ENCODE measurements at regions not wholly inside any gene's neighbourhood (a gene's known extent, or its start where the extent isn't known, plus 50 kb on each side); places are given as distances from the start of the nearest gene placed in this dataset.

GRCh38 chr6:9087470-9087869, 652.1 kb upstream of the SLC35B3 start:
- H3K27me3 ChIP-seq (ENCODE audit: low read length), result peaks cover 70% of the 10 kb centered on the region
- H3K4me3 ChIP-seq (ENCODE audit: low read length), result no peak overlapping the region
- no peak overlapping the region for H3K4me2 ChIP-seq (ENCODE audit: low read length)
- H3K4me1 ChIP-seq (ENCODE audit: insufficient read depth, low read length), result no peaks in the 10 kb centered on the region
- H3K27ac ChIP-seq (ENCODE audit: low read length), result no peak overlapping the region
- intact Hi-C loops (cut with micrococcal nuclease), result no loop called here
- POLR2A ChIA-PET (ENCODE audit: unreplicated experiment), result no interaction called here
- DNase-seq, result no peak
- H4K20me1 ChIP-seq (ENCODE audit: low read length), result no peaks in the 10 kb centered on the region
- H3K9ac ChIP-seq (ENCODE audit: low read length), result no peak overlapping the region
- ATAC-seq, result no peak
- no peaks in the 10 kb centered on the region for H3K9me2 ChIP-seq (replicated peaks; ENCODE audit: low read length)
- no peaks in the 10 kb centered on the region for H3F3A ChIP-seq (ENCODE audit: low read length, unreplicated experiment)
- H3K9me3 ChIP-seq (ENCODE audit: low read length), result no peaks in the 10 kb centered on the region
- no TSS peak for BruUV-seq (replicated peaks)
- no peaks in the 10 kb centered on the region for H3K36me3 ChIP-seq (ENCODE audit: low read depth, low read length)
- TF ChIP-seq EZH2phosphoT487 (IDR thresholded peaks at IDR 0.05; ENCODE audit: borderline replicate concordance, low read length) (no peak), EZH2 (IDR thresholded peaks at IDR 0.05; ENCODE audit: low read length, unreplicated experiment) (no peak), CTCF (conservative IDR thresholded peaks at IDR 0.05; ENCODE audit: low read depth, low read length) (no peak)
- H2AFZ ChIP-seq (ENCODE audit: low read length), result no peak overlapping the region
- CTCF ChIA-PET, result no interaction called here
- no peaks in the 10 kb centered on the region for H3K79me2 ChIP-seq (ENCODE audit: low read length)

GRCh38 chr6:9086331-9086730, 651.0 kb upstream of the SLC35B3 start:
- Histone ChIP-seq H3K4me2 (ENCODE audit: low read length) (no peak overlapping the region), H2AFZ (ENCODE audit: low read length) (no peak overlapping the region), H3K36me3 (ENCODE audit: low read depth, low read length) (no peaks in the 10 kb centered on the region), H3K79me2 (ENCODE audit: low read length) (no peaks in the 10 kb centered on the region), H4K20me1 (ENCODE audit: low read length) (no peaks in the 10 kb centered on the region), H3K27me3 (ENCODE audit: low read length) (peaks cover 74% of the 10 kb centered on the region), H3K4me1 (ENCODE audit: insufficient read depth, low read length) (no peaks in the 10 kb centered on the region), H3K27ac (ENCODE audit: low read length) (no peak overlapping the region), H3F3A (ENCODE audit: low read length, unreplicated experiment) (no peaks in the 10 kb centered on the region), H3K9me3 (ENCODE audit: low read length) (no peaks in the 10 kb centered on the region), H3K9me2 (replicated peaks; ENCODE audit: low read length) (no peaks in the 10 kb centered on the region), H3K4me3 (ENCODE audit: low read length) (no peak overlapping the region), H3K9ac (ENCODE audit: low read length) (no peak overlapping the region)
- no peak for TF ChIP-seq EZH2 (IDR thresholded peaks at IDR 0.05; ENCODE audit: low read length, unreplicated experiment)
- TF ChIP-seq CTCF (conservative IDR thresholded peaks at IDR 0.05; ENCODE audit: low read depth, low read length), result no peak
- TF ChIP-seq EZH2phosphoT487 (IDR thresholded peaks at IDR 0.05; ENCODE audit: borderline replicate concordance, low read length), result no peak
- POLR2A ChIA-PET (ENCODE audit: unreplicated experiment), result no interaction called here
- CTCF ChIA-PET, result no interaction called here
- BruUV-seq (replicated peaks), result no TSS peak
- intact Hi-C loops (cut with micrococcal nuclease), result no loop called here
- no peak for DNase-seq
- no peak for ATAC-seq

GRCh38 chr6:9085709-9086070, 650.3 kb upstream of the SLC35B3 start:
- H3K27ac ChIP-seq (ENCODE audit: low read length), result no peak overlapping the region
- no peak for TF ChIP-seq EZH2phosphoT487 (IDR thresholded peaks at IDR 0.05; ENCODE audit: borderline replicate concordance, low read length)
- TF ChIP-seq CTCF (conservative IDR thresholded peaks at IDR 0.05; ENCODE audit: low read depth, low read length), result no peak
- no peaks in the 10 kb centered on the region for H3F3A ChIP-seq (ENCODE audit: low read length, unreplicated experiment)
- no peak overlapping the region for H3K4me2 ChIP-seq (ENCODE audit: low read length)
- ChIA-PET CTCF (no interaction called here), POLR2A (ENCODE audit: unreplicated experiment) (no interaction called here)
- peaks cover 77% of the 10 kb centered on the region for H3K27me3 ChIP-seq (ENCODE audit: low read length)
- no TSS peak for BruUV-seq (replicated peaks)
- H3K36me3 ChIP-seq (ENCODE audit: low read depth, low read length), result no peaks in the 10 kb centered on the region
- no peaks in the 10 kb centered on the region for H3K79me2 ChIP-seq (ENCODE audit: low read length)
- H3K4me3 ChIP-seq (ENCODE audit: low read length), result no peak overlapping the region
- H3K4me1 ChIP-seq (ENCODE audit: insufficient read depth, low read length), result no peaks in the 10 kb centered on the region
- H3K9me2 ChIP-seq (replicated peaks; ENCODE audit: low read length), result no peaks in the 10 kb centered on the region
- no peaks in the 10 kb centered on the region for H4K20me1 ChIP-seq (ENCODE audit: low read length)
- intact Hi-C loops (cut with micrococcal nuclease), result no loop called here
- H2AFZ ChIP-seq (ENCODE audit: low read length), result no peak overlapping the region
- DNase-seq, result no peak
- no peaks in the 10 kb centered on the region for H3K9me3 ChIP-seq (ENCODE audit: low read length)
- H3K9ac ChIP-seq (ENCODE audit: low read length), result no peak overlapping the region
- no peak for ATAC-seq

Data from PC-3 (cell line).